ENCODE measurements at regions not wholly inside any gene's neighbourhood (a gene's known extent, or its start where the extent isn't known, plus 50 kb on each side); places are given as distances from the start of the nearest gene placed in this dataset.
A peak's percentile ranks its signal among the peaks of the same experiment; 100 is the strongest.

- Histone ChIP-seq H3K27ac (peak overlapping the region; percentile 44), H3K4me1 (no peaks in the 10 kb centered on the region), H3K36me3 (no peaks in the 10 kb centered on the region), H3K4me3 (no peak overlapping the region), H3K27me3 (no peaks in the 10 kb centered on the region), H3K9me3 (no peaks in the 10 kb centered on the region)
- ATAC-seq = no peak
- TF ChIP-seq CTCF (IDR thresholded peaks at IDR 0.05) = no peak
- no peak for DNase-seq
- intact Hi-C loops (cut with DNase I) = no loop called here
These were observed 410.9 kb upstream of the PRR16 start for GRCh38 chr5:120052916-120053828.

- no peaks in the 10 kb centered on the region for H3K27me3 ChIP-seq
- ATAC-seq (no peak), DNase-seq (no peak)
- H3K27ac ChIP-seq = peak overlapping the region; percentile 44
- no peaks in the 10 kb centered on the region for H3K36me3 ChIP-seq
- H3K4me3 ChIP-seq = no peak overlapping the region
- intact Hi-C loops (cut with DNase I) = no loop called here
- no peaks in the 10 kb centered on the region for H3K9me3 ChIP-seq
- TF ChIP-seq CTCF (IDR thresholded peaks at IDR 0.05) = no peak
- H3K4me1 ChIP-seq = no peaks in the 10 kb centered on the region
These were observed 410.3 kb upstream of the PRR16 start for GRCh38 chr5:120053841-120054240.

- H3K36me3 ChIP-seq = no peaks in the 10 kb centered on the region
- H3K9me3 ChIP-seq = no peaks in the 10 kb centered on the region
- H3K27me3 ChIP-seq = no peaks in the 10 kb centered on the region
- intact Hi-C loops (cut with DNase I) = no loop called here
- no peak overlapping the region for H3K27ac ChIP-seq
- H3K4me3 ChIP-seq = no peak overlapping the region
- DNase-seq = no peak
- H3K4me1 ChIP-seq = no peaks in the 10 kb centered on the region
- peak; percentile 53 for ATAC-seq
- peak; percentile 22 for TF ChIP-seq CTCF (IDR thresholded peaks at IDR 0.05)
These were observed 408.2 kb upstream of the PRR16 start for GRCh38 chr5:120055858-120056257.

GRCh38 chr5:120062515-120062917 is 401.6 kb upstream of the PRR16 start:
- no peak overlapping the region for H3K27ac ChIP-seq
- DNase-seq (no peak), ATAC-seq (no peak)
- no peaks in the 10 kb centered on the region for H3K36me3 ChIP-seq
- no peaks in the 10 kb centered on the region for H3K9me3 ChIP-seq
- no peak for TF ChIP-seq CTCF (IDR thresholded peaks at IDR 0.05)
- no peak overlapping the region for H3K4me3 ChIP-seq
- intact Hi-C loops (cut with DNase I) = no loop called here
- no peaks in the 10 kb centered on the region for H3K27me3 ChIP-seq
- no peaks in the 10 kb centered on the region for H3K4me1 ChIP-seq

- no peak for TF ChIP-seq CTCF (IDR thresholded peaks at IDR 0.05)
- H3K36me3 ChIP-seq = no peaks in the 10 kb centered on the region
- H3K4me3 ChIP-seq = no peak overlapping the region
- no peaks in the 10 kb centered on the region for H3K27me3 ChIP-seq
- H3K4me1 ChIP-seq = no peaks in the 10 kb centered on the region
- no peak overlapping the region for H3K27ac ChIP-seq
- no peak for DNase-seq
- ATAC-seq = no peak
- no peaks in the 10 kb centered on the region for H3K9me3 ChIP-seq
- intact Hi-C loops (cut with DNase I) = no loop called here
These were observed 391.9 kb upstream of the PRR16 start for GRCh38 chr5:120072068-120072761.

Data from upper lobe of right lung (tissue), 1 donor.